ENCODE measurements at regions not wholly inside any gene's neighbourhood (a gene's known extent, or its start where the extent isn't known, plus 50 kb on each side); places are given as distances from the start of the nearest gene placed in this dataset.

- Histone ChIP-seq H3K27me3 (ENCODE audit: control insufficient read depth in 5 of 5, insufficient read depth in 4 of 5, low read length in 5 of 5) (no peaks in the 10 kb centered on the region), H3K27ac (ENCODE audit: low read depth, low read length) (no peak overlapping the region), H3K4me1 (ENCODE audit: control insufficient read depth in 5 of 5, insufficient read depth in 5 of 5, low read length in 5 of 5) (no peaks in the 10 kb centered on the region), H3K9ac (ENCODE audit: low read length in 5 of 5) (no peak overlapping the region), H3K4me3 (ENCODE audit: low read depth in 1 of 5, low read length in 5 of 5) (no peak overlapping the region), H3K9me3 (ENCODE audit: control insufficient read depth in 5 of 5, low read length in 5 of 5) (no peaks in the 10 kb centered on the region), H3K36me3 (ENCODE audit: control insufficient read depth in 5 of 5, insufficient read depth in 5 of 5, low read length in 5 of 5) (no peaks in the 10 kb centered on the region)
Observed at GRCh38 chr4:22336822-22337221, 179.0 kb downstream of the ADGRA3 start.

- Histone ChIP-seq H3K27ac (ENCODE audit: low read depth, low read length) (no peak overlapping the region), H3K27me3 (ENCODE audit: control insufficient read depth in 5 of 5, insufficient read depth in 4 of 5, low read length in 5 of 5) (no peaks in the 10 kb centered on the region)
Observed at GRCh38 chr4:22334155-22334554, 181.7 kb downstream of the ADGRA3 start.

GRCh38 chr4:22324422-22324821 is 191.4 kb downstream of the ADGRA3 start:
- no peak overlapping the region for H3K27ac ChIP-seq (ENCODE audit: low read depth, low read length)
- no peak overlapping the region for H3K9ac ChIP-seq (ENCODE audit: low read length in 5 of 5)
- no peaks in the 10 kb centered on the region for H3K27me3 ChIP-seq (ENCODE audit: control insufficient read depth in 5 of 5, insufficient read depth in 4 of 5, low read length in 5 of 5)
- peaks cover 0 to 1% (median 0%) of the 10 kb centered on the region in 5 donors for H3K9me3 ChIP-seq (ENCODE audit: control insufficient read depth in 5 of 5, low read length in 5 of 5)
- peaks cover 0 to 2% (median 0%) of the 10 kb centered on the region in 5 donors for H3K36me3 ChIP-seq (ENCODE audit: control insufficient read depth in 5 of 5, insufficient read depth in 5 of 5, low read length in 5 of 5)
- H3K4me1 ChIP-seq (ENCODE audit: control insufficient read depth in 5 of 5, insufficient read depth in 5 of 5, low read length in 5 of 5) = no peaks in the 10 kb centered on the region
- H3K4me3 ChIP-seq (ENCODE audit: low read depth in 1 of 5, low read length in 5 of 5) = no peak overlapping the region

More at GRCh38 chr4:22334155-22334554, 181.7 kb downstream of the ADGRA3 start:
- Histone ChIP-seq H3K4me3 (ENCODE audit: low read depth in 1 of 5, low read length in 5 of 5) (no peak overlapping the region), H3K36me3 (ENCODE audit: control insufficient read depth in 5 of 5, insufficient read depth in 5 of 5, low read length in 5 of 5) (peaks cover 0 to 6% (median 0%) of the 10 kb centered on the region in 5 donors), H3K9ac (ENCODE audit: low read length in 5 of 5) (no peak overlapping the region), H3K4me1 (ENCODE audit: control insufficient read depth in 5 of 5, insufficient read depth in 5 of 5, low read length in 5 of 5) (no peaks in the 10 kb centered on the region), H3K9me3 (ENCODE audit: control insufficient read depth in 5 of 5, low read length in 5 of 5) (peaks cover 0 to 3% (median 0%) of the 10 kb centered on the region in 5 donors)

- Histone ChIP-seq H3K9me3 (ENCODE audit: control insufficient read depth in 5 of 5, low read length in 5 of 5) (no peaks in the 10 kb centered on the region), H3K9ac (ENCODE audit: low read length in 5 of 5) (no peak overlapping the region), H3K27me3 (ENCODE audit: control insufficient read depth in 5 of 5, insufficient read depth in 4 of 5, low read length in 5 of 5) (no peaks in the 10 kb centered on the region), H3K36me3 (ENCODE audit: control insufficient read depth in 5 of 5, insufficient read depth in 5 of 5, low read length in 5 of 5) (no peaks in the 10 kb centered on the region), H3K27ac (ENCODE audit: low read depth, low read length) (no peak overlapping the region), H3K4me3 (ENCODE audit: low read depth in 1 of 5, low read length in 5 of 5) (no peak overlapping the region), H3K4me1 (ENCODE audit: control insufficient read depth in 5 of 5, insufficient read depth in 5 of 5, low read length in 5 of 5) (no peaks in the 10 kb centered on the region)
Observed at GRCh38 chr4:22323691-22324090, 192.2 kb downstream of the ADGRA3 start.

- H3K9ac ChIP-seq (ENCODE audit: low read length in 5 of 5) = no peak overlapping the region
- no peaks in the 10 kb centered on the region for H3K27me3 ChIP-seq (ENCODE audit: control insufficient read depth in 5 of 5, insufficient read depth in 4 of 5, low read length in 5 of 5)
- H3K36me3 ChIP-seq (ENCODE audit: control insufficient read depth in 5 of 5, insufficient read depth in 5 of 5, low read length in 5 of 5) = no peaks in the 10 kb centered on the region
- no peak overlapping the region for H3K27ac ChIP-seq (ENCODE audit: low read depth, low read length)
- H3K9me3 ChIP-seq (ENCODE audit: control insufficient read depth in 5 of 5, low read length in 5 of 5) = no peaks in the 10 kb centered on the region
- H3K4me3 ChIP-seq (ENCODE audit: low read depth in 1 of 5, low read length in 5 of 5) = no peak overlapping the region
- no peaks in the 10 kb centered on the region for H3K4me1 ChIP-seq (ENCODE audit: control insufficient read depth in 5 of 5, insufficient read depth in 5 of 5, low read length in 5 of 5)
Observed at GRCh38 chr4:22322996-22323395, 192.9 kb downstream of the ADGRA3 start.

- no peak overlapping the region for H3K4me3 ChIP-seq (ENCODE audit: low read depth in 1 of 5, low read length in 5 of 5)
- H3K27ac ChIP-seq (ENCODE audit: low read depth, low read length) = no peak overlapping the region
- H3K9ac ChIP-seq (ENCODE audit: low read length in 5 of 5) = no peak overlapping the region
- H3K4me1 ChIP-seq (ENCODE audit: control insufficient read depth in 5 of 5, insufficient read depth in 5 of 5, low read length in 5 of 5) = no peaks in the 10 kb centered on the region
- no peaks in the 10 kb centered on the region for H3K9me3 ChIP-seq (ENCODE audit: control insufficient read depth in 5 of 5, low read length in 5 of 5)
- no peaks in the 10 kb centered on the region for H3K27me3 ChIP-seq (ENCODE audit: control insufficient read depth in 5 of 5, insufficient read depth in 4 of 5, low read length in 5 of 5)
- no peaks in the 10 kb centered on the region for H3K36me3 ChIP-seq (ENCODE audit: control insufficient read depth in 5 of 5, insufficient read depth in 5 of 5, low read length in 5 of 5)
Observed at GRCh38 chr4:22315628-22316027, 200.2 kb downstream of the ADGRA3 start.

- Histone ChIP-seq H3K27ac (ENCODE audit: low read depth, low read length) (no peak overlapping the region), H3K4me3 (ENCODE audit: low read depth in 1 of 5, low read length in 5 of 5) (no peak overlapping the region), H3K9me3 (ENCODE audit: control insufficient read depth in 5 of 5, low read length in 5 of 5) (no peaks in the 10 kb centered on the region)
Observed at GRCh38 chr4:22313976-22314375, 201.9 kb downstream of the ADGRA3 start.

GRCh38 chr4:22312113-22312512 is 203.8 kb downstream of the ADGRA3 start:
- Histone ChIP-seq H3K9ac (ENCODE audit: low read length in 5 of 5) (no peak overlapping the region), H3K9me3 (ENCODE audit: control insufficient read depth in 5 of 5, low read length in 5 of 5) (no peaks in the 10 kb centered on the region), H3K4me1 (ENCODE audit: control insufficient read depth in 5 of 5, insufficient read depth in 5 of 5, low read length in 5 of 5) (no peaks in the 10 kb centered on the region)

More at GRCh38 chr4:22313976-22314375, 201.9 kb downstream of the ADGRA3 start:
- Histone ChIP-seq H3K27me3 (ENCODE audit: control insufficient read depth in 5 of 5, insufficient read depth in 4 of 5, low read length in 5 of 5) (no peaks in the 10 kb centered on the region), H3K36me3 (ENCODE audit: control insufficient read depth in 5 of 5, insufficient read depth in 5 of 5, low read length in 5 of 5) (no peaks in the 10 kb centered on the region), H3K9ac (ENCODE audit: low read length in 5 of 5) (no peak overlapping the region), H3K4me1 (ENCODE audit: control insufficient read depth in 5 of 5, insufficient read depth in 5 of 5, low read length in 5 of 5) (no peaks in the 10 kb centered on the region)

GRCh38 chr4:22301253-22301652 is 214.6 kb downstream of the ADGRA3 start:
- H3K36me3 ChIP-seq (ENCODE audit: control insufficient read depth in 5 of 5, insufficient read depth in 5 of 5, low read length in 5 of 5) = no peaks in the 10 kb centered on the region
- no peak overlapping the region for H3K4me3 ChIP-seq (ENCODE audit: low read depth in 1 of 5, low read length in 5 of 5)
- H3K27me3 ChIP-seq (ENCODE audit: control insufficient read depth in 5 of 5, insufficient read depth in 4 of 5, low read length in 5 of 5) = no peaks in the 10 kb centered on the region
- no peak overlapping the region for H3K27ac ChIP-seq (ENCODE audit: low read depth, low read length)
- no peaks in the 10 kb centered on the region for H3K4me1 ChIP-seq (ENCODE audit: control insufficient read depth in 5 of 5, insufficient read depth in 5 of 5, low read length in 5 of 5)
- peaks cover 0 to 7% (median 4%) of the 10 kb centered on the region in 5 donors for H3K9me3 ChIP-seq (ENCODE audit: control insufficient read depth in 5 of 5, low read length in 5 of 5)
- no peak overlapping the region for H3K9ac ChIP-seq (ENCODE audit: low read length in 5 of 5)

More at GRCh38 chr4:22312113-22312512, 203.8 kb downstream of the ADGRA3 start:
- no peaks in the 10 kb centered on the region for H3K36me3 ChIP-seq (ENCODE audit: control insufficient read depth in 5 of 5, insufficient read depth in 5 of 5, low read length in 5 of 5)
- H3K27ac ChIP-seq (ENCODE audit: low read depth, low read length) = no peak overlapping the region
- H3K27me3 ChIP-seq (ENCODE audit: control insufficient read depth in 5 of 5, insufficient read depth in 4 of 5, low read length in 5 of 5) = no peaks in the 10 kb centered on the region
- no peak overlapping the region for H3K4me3 ChIP-seq (ENCODE audit: low read depth in 1 of 5, low read length in 5 of 5)

GRCh38 chr4:22299678-22300077 is 216.2 kb downstream of the ADGRA3 start:
- H3K9ac ChIP-seq (ENCODE audit: low read length in 5 of 5) = no peak overlapping the region
- peaks cover 0 to 7% (median 4%) of the 10 kb centered on the region in 5 donors for H3K9me3 ChIP-seq (ENCODE audit: control insufficient read depth in 5 of 5, low read length in 5 of 5)
- H3K4me1 ChIP-seq (ENCODE audit: control insufficient read depth in 5 of 5, insufficient read depth in 5 of 5, low read length in 5 of 5) = no peaks in the 10 kb centered on the region
- H3K36me3 ChIP-seq (ENCODE audit: control insufficient read depth in 5 of 5, insufficient read depth in 5 of 5, low read length in 5 of 5) = no peaks in the 10 kb centered on the region
- no peaks in the 10 kb centered on the region for H3K27me3 ChIP-seq (ENCODE audit: control insufficient read depth in 5 of 5, insufficient read depth in 4 of 5, low read length in 5 of 5)
- H3K4me3 ChIP-seq (ENCODE audit: low read depth in 1 of 5, low read length in 5 of 5) = no peak overlapping the region
- no peak overlapping the region for H3K27ac ChIP-seq (ENCODE audit: low read depth, low read length)

GRCh38 chr4:22287631-22288030 is 228.2 kb downstream of the ADGRA3 start:
- Histone ChIP-seq H3K36me3 (ENCODE audit: control insufficient read depth in 5 of 5, insufficient read depth in 5 of 5, low read length in 5 of 5) (no peaks in the 10 kb centered on the region), H3K27ac (ENCODE audit: low read depth, low read length) (no peak overlapping the region), H3K9ac (ENCODE audit: low read length in 5 of 5) (no peak overlapping the region), H3K9me3 (ENCODE audit: control insufficient read depth in 5 of 5, low read length in 5 of 5) (peaks cover 0 to 8% (median 0%) of the 10 kb centered on the region in 5 donors), H3K4me3 (ENCODE audit: low read depth in 1 of 5, low read length in 5 of 5) (no peak overlapping the region), H3K4me1 (ENCODE audit: control insufficient read depth in 5 of 5, insufficient read depth in 5 of 5, low read length in 5 of 5) (no peaks in the 10 kb centered on the region), H3K27me3 (ENCODE audit: control insufficient read depth in 5 of 5, insufficient read depth in 4 of 5, low read length in 5 of 5) (no peaks in the 10 kb centered on the region)

Data from subcutaneous abdominal adipose tissue (tissue), 5 donors.